RWPE2 (cell line): ENCODE measurements at regions not wholly inside any gene's neighbourhood (a gene's known extent, or its start where the extent isn't known, plus 50 kb on each side); places are given as distances from the start of the nearest gene placed in this dataset.

Experiments
- ATAC-seq: fragments of 200-7000 bp; cut with Tn5 transposase; 3 replicates; pipeline ENCODE4 v1.9.1; 2021; ENCODE audit warnings: low read depth
- DNase-seq: peaks from one replicate; pipeline ENCODE4 v3.0.0-alpha.2; 2020; ENCODE audit warnings: low spot score
- H3K27ac ChIP-seq: fragments of 450-650 bp; 2 replicates; pipeline ENCODE4 v1.5.1; 2017; ENCODE audit warnings: mild to moderate bottlenecking; ENCODE audit not compliant: poor library complexity, severe bottlenecking
- H3K27me3 ChIP-seq: fragments of 250-450 bp; sonication (Bioruptor Pico); 2 replicates; pipeline ENCODE4 v1.5.1; 2021; ENCODE audit warnings: mild to moderate bottlenecking, moderate library complexity; ENCODE audit not compliant: insufficient read depth, poor library complexity, severe bottlenecking
- H3K36me3 ChIP-seq: fragments of 250-450 bp; sonication (Bioruptor Pico); 2 replicates; pipeline ENCODE4 v1.5.1; 2020; ENCODE audit warnings: low read depth, mild to moderate bottlenecking, moderate library complexity
- H3K4me1 ChIP-seq: fragments of 250-450 bp; sonication (Bioruptor Pico); 2 replicates; pipeline ENCODE4 v1.5.1; 2021; ENCODE audit warnings: mild to moderate bottlenecking, moderate library complexity; ENCODE audit not compliant: insufficient read depth, poor library complexity, severe bottlenecking
- H3K4me3 ChIP-seq: fragments of 250-450 bp; sonication (Bioruptor Pico); 2 replicates; pipeline ENCODE4 v1.5.1; 2021; ENCODE audit warnings: mild to moderate bottlenecking, moderate library complexity; ENCODE audit not compliant: severe bottlenecking
- H3K9me3 ChIP-seq: fragments of 250-450 bp; sonication (Bioruptor Pico); 2 replicates; pipeline ENCODE4 v1.5.1; 2021; ENCODE audit warnings: mild to moderate bottlenecking, moderate library complexity; ENCODE audit not compliant: severe bottlenecking
- CTCF ChIP-seq: fragments of 450-650 bp; IDR thresholded peaks from one replicate; pipeline ENCODE4 v1.5.1; 2017; ENCODE audit warnings: mild to moderate bottlenecking, moderate library complexity; ENCODE audit not compliant: poor library complexity, severe bottlenecking

- Histone ChIP-seq H3K9me3 (no peaks in the 10 kb centered on the region), H3K4me1 (no peaks in the 10 kb centered on the region), H3K4me3 (no peak overlapping the region), H3K36me3 (no peaks in the 10 kb centered on the region), H3K27me3 (no peaks in the 10 kb centered on the region), H3K27ac (no peak overlapping the region)
- no peak for ATAC-seq
- DNase-seq, result no peak
- TF ChIP-seq CTCF, result no peak
Observed at GRCh38 chr18:26736301-26736700, 129.2 kb downstream of the AQP4 start.

GRCh38 chr18:26734760-26735159, 130.7 kb downstream of the AQP4 start:
- no peak for TF ChIP-seq CTCF
- no peaks in the 10 kb centered on the region for H3K4me1 ChIP-seq
- H3K27ac ChIP-seq, result no peak overlapping the region
- DNase-seq, result no peak
- H3K27me3 ChIP-seq, result no peaks in the 10 kb centered on the region
- H3K4me3 ChIP-seq, result no peak overlapping the region
- ATAC-seq, result no peak
- H3K9me3 ChIP-seq, result no peaks in the 10 kb centered on the region
- no peaks in the 10 kb centered on the region for H3K36me3 ChIP-seq

- Histone ChIP-seq H3K9me3 (no peaks in the 10 kb centered on the region), H3K4me1 (no peaks in the 10 kb centered on the region), H3K27ac (no peak overlapping the region), H3K36me3 (no peaks in the 10 kb centered on the region), H3K4me3 (no peak overlapping the region), H3K27me3 (no peaks in the 10 kb centered on the region)
- TF ChIP-seq CTCF, result no peak
- no peak for ATAC-seq
- DNase-seq, result no peak
Observed at GRCh38 chr18:26729449-26729848, 136.1 kb downstream of the AQP4 start.

- no peaks in the 10 kb centered on the region for H3K4me1 ChIP-seq
- no peak overlapping the region for H3K4me3 ChIP-seq
- TF ChIP-seq CTCF, result no peak
- no peaks in the 10 kb centered on the region for H3K27me3 ChIP-seq
- H3K27ac ChIP-seq, result no peak overlapping the region
- no peak for DNase-seq
- ATAC-seq, result no peak
- no peaks in the 10 kb centered on the region for H3K36me3 ChIP-seq
- H3K9me3 ChIP-seq, result no peaks in the 10 kb centered on the region
Observed at GRCh38 chr18:26729008-26729407, 136.5 kb downstream of the AQP4 start.

- Histone ChIP-seq H3K27ac (no peak overlapping the region), H3K27me3 (no peaks in the 10 kb centered on the region), H3K36me3 (no peaks in the 10 kb centered on the region), H3K9me3 (no peaks in the 10 kb centered on the region), H3K4me3 (no peak overlapping the region), H3K4me1 (no peaks in the 10 kb centered on the region)
- no peak for DNase-seq
- ATAC-seq, result no peak
- no peak for TF ChIP-seq CTCF
Observed at GRCh38 chr18:26723981-26724380, 141.5 kb downstream of the AQP4 start.
